AG09309 (cell line): ENCODE measurements at regions not wholly inside any gene's neighbourhood (a gene's known extent, or its start where the extent isn't known, plus 50 kb on each side); places are given as distances from the start of the nearest gene placed in this dataset.

Experiments used
- DNase-seq: peaks from one replicate; pipeline ENCODE4 v3.0.0-alpha.2; 2010; ENCODE audit warnings: low read depth
- H3K4me3 ChIP-seq: 2 replicates; pipeline ENCODE4 v1.5.1; 2011; ENCODE audit warnings: mild to moderate bottlenecking, low read depth, low read length, moderate library complexity; ENCODE audit not compliant: control insufficient read depth
- CTCF ChIP-seq: IDR thresholded peaks from 2 replicates; pipeline ENCODE4 v1.5.1; 2011; ENCODE audit warnings: mild to moderate bottlenecking, low read depth, low read length, inconsistent platforms; ENCODE audit not compliant: insufficient read depth, control insufficient read depth; ENCODE audit errors: missing control alignments

- no peak for DNase-seq
- no peak for TF ChIP-seq CTCF
- H3K4me3 ChIP-seq = no peak overlapping the region
Measured at GRCh38 chr1:238312969-238313368, 422.2 kb upstream of the ZP4 start.

GRCh38 chr1:238306411-238306810 lies 415.7 kb upstream of the ZP4 start:
- TF ChIP-seq CTCF = no peak
- DNase-seq = no peak
- H3K4me3 ChIP-seq = no peak overlapping the region

- DNase-seq = no peak
- no peak overlapping the region for H3K4me3 ChIP-seq
- TF ChIP-seq CTCF = no peak
Measured at GRCh38 chr1:238302646-238303045, 411.9 kb upstream of the ZP4 start.

GRCh38 chr1:238296371-238296770 lies 405.6 kb upstream of the ZP4 start:
- no peak overlapping the region for H3K4me3 ChIP-seq
- DNase-seq = no peak
- no peak for TF ChIP-seq CTCF

- no peak for TF ChIP-seq CTCF
- no peak for DNase-seq
- H3K4me3 ChIP-seq = no peak overlapping the region
Measured at GRCh38 chr1:238293075-238293474, 402.4 kb upstream of the ZP4 start.

GRCh38 chr1:238281418-238281817 lies 390.7 kb upstream of the ZP4 start:
- H3K4me3 ChIP-seq = no peak overlapping the region
- DNase-seq = no peak
- TF ChIP-seq CTCF = no peak
